PC-3 (cell line): ENCODE measurements at regions not wholly inside any gene's neighbourhood (a gene's known extent, or its start where the extent isn't known, plus 50 kb on each side); places are given as distances from the start of the nearest gene placed in this dataset.

Experiments
- EZH2 ChIP-seq: fragments of 300-600 bp; sonication (generic); IDR thresholded peaks from one replicate; pipeline ENCODE4 v1.6.1; 2017; ENCODE audit warnings: antibody characterized with exemption, mild to moderate bottlenecking, low read length; ENCODE audit not compliant: unreplicated experiment
- EZH2phosphoT487 ChIP-seq: fragments of 300-600 bp; sonication (generic); IDR thresholded peaks from 2 replicates; pipeline ENCODE4 v1.6.1; 2018; ENCODE audit warnings: mild to moderate bottlenecking, antibody characterized with exemption, low read length, borderline replicate concordance
- TF ChIP-seq, protein P1 (sequence below): fragments of 300-600 bp; sonication (generic); conservative IDR thresholded peaks from 2 replicates; pipeline ENCODE4 v1.5.1; 2017; ENCODE audit warnings: antibody characterized with exemption, low read depth, mild to moderate bottlenecking, low read length

DNA sequence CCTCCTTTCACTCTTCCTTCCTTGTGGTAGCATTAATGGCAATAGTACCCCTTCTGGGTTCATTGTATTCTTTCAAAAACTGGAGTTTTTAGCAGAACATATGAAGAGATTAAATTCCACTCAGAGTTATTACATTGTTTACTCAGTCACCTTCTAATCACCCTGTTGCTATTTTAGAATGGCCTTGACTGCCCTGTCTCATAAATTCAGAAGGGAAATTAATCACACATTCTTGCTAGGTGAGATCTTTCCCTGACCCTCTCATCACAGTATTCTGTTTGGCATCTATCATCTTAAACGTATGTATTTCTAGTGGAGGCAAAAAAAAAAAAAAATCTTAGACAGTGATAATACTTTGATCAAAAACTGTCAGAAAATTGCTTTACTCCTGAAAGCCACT is 760.4 kb downstream of the ADCYAP1 start:
- TF ChIP-seq, protein P1, sequence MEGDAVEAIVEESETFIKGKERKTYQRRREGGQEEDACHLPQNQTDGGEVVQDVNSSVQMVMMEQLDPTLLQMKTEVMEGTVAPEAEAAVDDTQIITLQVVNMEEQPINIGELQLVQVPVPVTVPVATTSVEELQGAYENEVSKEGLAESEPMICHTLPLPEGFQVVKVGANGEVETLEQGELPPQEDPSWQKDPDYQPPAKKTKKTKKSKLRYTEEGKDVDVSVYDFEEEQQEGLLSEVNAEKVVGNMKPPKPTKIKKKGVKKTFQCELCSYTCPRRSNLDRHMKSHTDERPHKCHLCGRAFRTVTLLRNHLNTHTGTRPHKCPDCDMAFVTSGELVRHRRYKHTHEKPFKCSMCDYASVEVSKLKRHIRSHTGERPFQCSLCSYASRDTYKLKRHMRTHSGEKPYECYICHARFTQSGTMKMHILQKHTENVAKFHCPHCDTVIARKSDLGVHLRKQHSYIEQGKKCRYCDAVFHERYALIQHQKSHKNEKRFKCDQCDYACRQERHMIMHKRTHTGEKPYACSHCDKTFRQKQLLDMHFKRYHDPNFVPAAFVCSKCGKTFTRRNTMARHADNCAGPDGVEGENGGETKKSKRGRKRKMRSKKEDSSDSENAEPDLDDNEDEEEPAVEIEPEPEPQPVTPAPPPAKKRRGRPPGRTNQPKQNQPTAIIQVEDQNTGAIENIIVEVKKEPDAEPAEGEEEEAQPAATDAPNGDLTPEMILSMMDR, result no peak
- TF ChIP-seq EZH2, result no peak
- no peak for TF ChIP-seq EZH2phosphoT487
